ENCODE measurements at regions not wholly inside any gene's neighbourhood (a gene's known extent, or its start where the extent isn't known, plus 50 kb on each side); places are given as distances from the start of the nearest gene placed in this dataset.
A peak's percentile ranks its signal among the peaks of the same experiment; 100 is the strongest.

GRCh38 chr3:110869736-110870135, 201.9 kb upstream of the NECTIN3 start:
- no peaks in the 10 kb centered on the region for H3K27me3 Mint-ChIP-seq (ENCODE audit: low read depth in 2 of 2)
- H3K27ac Mint-ChIP-seq: no peak overlapping the region
- Histone ChIP-seq H3K27ac (ENCODE audit: low read length) (no peak overlapping the region), H3K27me3 (ENCODE audit: control insufficient read depth, insufficient read depth, low read length) (no peaks in the 10 kb centered on the region), H3K36me3 (ENCODE audit: control insufficient read depth, insufficient read depth, low read length) (no peaks in the 10 kb centered on the region), H3K4me3 (ENCODE audit: low read length) (no peak overlapping the region), H3K4me1 (ENCODE audit: control insufficient read depth, insufficient read depth, low read length) (no peaks in the 10 kb centered on the region), H3K9me3 (ENCODE audit: control insufficient read depth, insufficient read depth, low read length) (no peaks in the 10 kb centered on the region)
- intact Hi-C loops (cut with micrococcal nuclease): no loop called here
- WGBS (ENCODE audit: insufficient coverage): 92% methylated on average over 3 of the region's 3 CpGs
- no peaks in the 10 kb centered on the region for H3K4me1 Mint-ChIP-seq
- H3K9me3 Mint-ChIP-seq: peaks cover 6 to 7% of the 10 kb centered on the region in 2 donors
- H3K4me3 Mint-ChIP-seq: no peak overlapping the region
- DNase-seq (no peak), ATAC-seq (no peak)
- no peaks in the 10 kb centered on the region for H3K36me3 Mint-ChIP-seq
- no peak for TF ChIP-seq CTCF (IDR thresholded peaks at IDR 0.05)

GRCh38 chr3:110871869-110872268, 199.7 kb upstream of the NECTIN3 start:
- Mint-ChIP-seq H3K27ac (no peak overlapping the region), H3K4me3 (no peak overlapping the region)
- no peaks in the 10 kb centered on the region for H3K27me3 ChIP-seq (ENCODE audit: control insufficient read depth, insufficient read depth, low read length)

GRCh38 chr3:110878692-110879091, 192.9 kb upstream of the NECTIN3 start:
- Mint-ChIP-seq H3K27ac (no peak overlapping the region), H3K4me3 (no peak overlapping the region), H3K9me3 (peaks cover 5 to 12% of the 10 kb centered on the region in 2 donors), H3K27me3 (ENCODE audit: low read depth in 2 of 2) (no peaks in the 10 kb centered on the region), H3K36me3 (no peaks in the 10 kb centered on the region), H3K4me1 (no peaks in the 10 kb centered on the region)
- no peak for TF ChIP-seq CTCF (IDR thresholded peaks at IDR 0.05)
- H3K36me3 ChIP-seq (ENCODE audit: control insufficient read depth, insufficient read depth, low read length): no peaks in the 10 kb centered on the region
- H3K4me3 ChIP-seq (ENCODE audit: low read length): no peak overlapping the region
- WGBS (ENCODE audit: insufficient coverage): 94% methylated on average over 3 of the region's 3 CpGs
- DNase-seq (no peak), ATAC-seq (no peak)
- intact Hi-C loops (cut with micrococcal nuclease): no loop called here
- no peaks in the 10 kb centered on the region for H3K27me3 ChIP-seq (ENCODE audit: control insufficient read depth, insufficient read depth, low read length)
- no peaks in the 10 kb centered on the region for H3K9me3 ChIP-seq (ENCODE audit: control insufficient read depth, insufficient read depth, low read length)
- no peaks in the 10 kb centered on the region for H3K4me1 ChIP-seq (ENCODE audit: control insufficient read depth, insufficient read depth, low read length)
- no peak overlapping the region for H3K27ac ChIP-seq (ENCODE audit: low read length)

More at GRCh38 chr3:110871869-110872268, 199.7 kb upstream of the NECTIN3 start:
- Histone ChIP-seq H3K9me3 (ENCODE audit: control insufficient read depth, insufficient read depth, low read length) (no peaks in the 10 kb centered on the region), H3K4me1 (ENCODE audit: control insufficient read depth, insufficient read depth, low read length) (no peaks in the 10 kb centered on the region), H3K27ac (ENCODE audit: low read length) (no peak overlapping the region), H3K4me3 (ENCODE audit: low read length) (no peak overlapping the region), H3K36me3 (ENCODE audit: control insufficient read depth, insufficient read depth, low read length) (no peaks in the 10 kb centered on the region)
- no peaks in the 10 kb centered on the region for H3K4me1 Mint-ChIP-seq
- H3K27me3 Mint-ChIP-seq (ENCODE audit: low read depth in 2 of 2): no peaks in the 10 kb centered on the region
- DNase-seq: no peak
- peaks cover 7 to 8% of the 10 kb centered on the region in 2 donors for H3K9me3 Mint-ChIP-seq
- intact Hi-C loops (cut with micrococcal nuclease): no loop called here
- no peak for TF ChIP-seq CTCF (IDR thresholded peaks at IDR 0.05)
- no peak for ATAC-seq
- no peaks in the 10 kb centered on the region for H3K36me3 Mint-ChIP-seq

GRCh38 chr3:110881069-110881468, 190.5 kb upstream of the NECTIN3 start:
- H3K9me3 ChIP-seq (ENCODE audit: control insufficient read depth, insufficient read depth, low read length): no peaks in the 10 kb centered on the region
- intact Hi-C loops (cut with micrococcal nuclease): no loop called here
- Mint-ChIP-seq H3K27ac (no peak overlapping the region), H3K4me1 (no peaks in the 10 kb centered on the region), H3K36me3 (no peaks in the 10 kb centered on the region), H3K9me3 (peaks cover 0 to 7% of the 10 kb centered on the region in 2 donors), H3K27me3 (ENCODE audit: low read depth in 2 of 2) (no peaks in the 10 kb centered on the region), H3K4me3 (no peak overlapping the region)
- WGBS (ENCODE audit: insufficient coverage): 66% methylated on average over 4 of the region's 4 CpGs
- no peaks in the 10 kb centered on the region for H3K27me3 ChIP-seq (ENCODE audit: control insufficient read depth, insufficient read depth, low read length)
- no peaks in the 10 kb centered on the region for H3K36me3 ChIP-seq (ENCODE audit: control insufficient read depth, insufficient read depth, low read length)
- H3K4me3 ChIP-seq (ENCODE audit: low read length): no peak overlapping the region
- ATAC-seq (no peak), DNase-seq (peak in 1 of 2 donors; percentile 12)
- no peak for TF ChIP-seq CTCF (IDR thresholded peaks at IDR 0.05)
- no peaks in the 10 kb centered on the region for H3K4me1 ChIP-seq (ENCODE audit: control insufficient read depth, insufficient read depth, low read length)
- no peak overlapping the region for H3K27ac ChIP-seq (ENCODE audit: low read length)
